HCT116 (cell line): ENCODE measurements at regions not wholly inside any gene's neighbourhood (a gene's known extent, or its start where the extent isn't known, plus 50 kb on each side); places are given as distances from the start of the nearest gene placed in this dataset.

Experiments used
- CTCF ChIP-seq, 3 experiments: fragments of 200-600 bp in 1 of 3; sonication (generic) in 1 of 3; IDR thresholded peaks in 2 of 3; conservative IDR thresholded peaks in 1 of 3; 2 replicates each; pipeline ENCODE4 v1.5.1; 2012 to 2017; ENCODE audit warnings: low read depth in 2 of 3, low read length in 2 of 3, antibody characterized with exemption in 1 of 3, borderline replicate concordance in 1 of 3, control low read depth in 1 of 3, mild to moderate bottlenecking in 1 of 3, mixed read lengths in 1 of 3, mixed run types in 1 of 3, moderate library complexity in 1 of 3; ENCODE audit not compliant: insufficient read depth in 1 of 3
- EZH2 ChIP-seq: fragments of 200-600 bp; sonication (generic); IDR thresholded peaks from 2 replicates; pipeline ENCODE4 v1.6.1; 2017; ENCODE audit warnings: antibody characterized with exemption, mixed run types
- EZH2phosphoT487 ChIP-seq: fragments of 200-600 bp; IDR thresholded peaks from 2 replicates; pipeline ENCODE4 v1.6.1; 2018; ENCODE audit warnings: antibody characterized with exemption, borderline replicate concordance
- POLR2A ChIP-seq: IDR thresholded peaks from 2 replicates; pipeline ENCODE4 v1.7.0; 2011; ENCODE audit warnings: borderline replicate concordance; ENCODE audit not compliant: insufficient read depth, insufficient read length; ENCODE audit errors: extremely low read depth
- REST ChIP-seq: IDR thresholded peaks from 2 replicates; pipeline ENCODE4 v1.6.1; 2012; ENCODE audit warnings: low read depth

- TF ChIP-seq EZH2phosphoT487 (no peak), POLR2A (no peak), EZH2 (no peak), CTCF (IDR thresholded peaks at IDR 0.05 in 2 of 3, conservative IDR thresholded peaks at IDR 0.05 in 1 of 3; ENCODE audit: borderline replicate concordance in 1 of 3, insufficient read depth in 1 of 3, low read depth in 2 of 3, low read length in 2 of 3) (no peak), REST (no peak)
Measured at GRCh38 chr7:125567686-125568085, 638.1 kb upstream of the POT1 start.
